Endothelial cell of umbilical vein (primary cell): ENCODE measurements at regions not wholly inside any gene's neighbourhood (a gene's known extent, or its start where the extent isn't known, plus 50 kb on each side); places are given as distances from the start of the nearest gene placed in this dataset.
A peak's percentile ranks its signal among the peaks of the same experiment; 100 is the strongest.

Experiments used
- BruUV-seq: library from RNA; stranded (reverse); fragments of 400-500 nt; replicated peaks from 2 replicates; lab custom pipeline; 2021; lab: Mats Ljungman, UMichigan
- CTCF ChIA-PET: fragments of 300-600, 350-600 bp; sonication (Branson Sonifier 250); formaldehyde crosslinking; loops from one replicate; lab custom pipeline; 2021; ENCODE audit warnings: antibody characterized with exemption, inconsistent platforms; lab: Charles Lee
- POLR2A ChIA-PET: fragments of 300-600, 350-600 bp; sonication (Branson Sonifier 250); formaldehyde crosslinking; loops from one replicate; lab custom pipeline; 2021; ENCODE audit warnings: antibody characterized with exemption, inconsistent platforms; lab: Charles Lee
- DNase-seq: peaks from one replicate; pipeline ENCODE4 v3.0.0-alpha.2; 2011; ENCODE audit warnings: low read depth, low spot score
- FAIRE-seq: peaks from 2 replicates; lab custom pipeline; 2011; peaks lifted over from hg19 to GRCh38; lab: Jason Lieb, UNC
- H2AFZ ChIP-seq: 2 replicates; pipeline ENCODE4 v1.6.0; 2012; ENCODE audit warnings: low read depth, low read length, control low read depth, inconsistent platforms
- H3K27ac ChIP-seq: 2 replicates; pipeline ENCODE4 v1.5.1; 2011; ENCODE audit warnings: low read depth, mild to moderate bottlenecking, control low read depth, low read length, moderate library complexity; ENCODE audit not compliant: insufficient read depth
- H3K27me3 ChIP-seq, 2 experiments: 2 replicates each; pipeline versions ENCODE4 v1.6.0 to v1.6.1; 2011; ENCODE audit warnings: low read length in 2 of 2, mixed read lengths in 1 of 2; ENCODE audit not compliant: control insufficient read depth in 2 of 2, insufficient read depth in 2 of 2
- H3K36me3 ChIP-seq, 2 experiments: 2 replicates in 1 of 2; 3 replicates in 1 of 2; pipeline ENCODE4 v1.5.1; 2011; ENCODE audit warnings: low read length in 2 of 2, mild to moderate bottlenecking in 1 of 2, moderate library complexity in 1 of 2; ENCODE audit not compliant: control insufficient read depth in 2 of 2, insufficient read depth in 2 of 2; ENCODE audit errors: extremely low read depth in 1 of 2
- H3K4me1 ChIP-seq: 3 replicates; pipeline ENCODE4 v1.5.1; 2011; ENCODE audit warnings: mild to moderate bottlenecking, low read length; ENCODE audit not compliant: control insufficient read depth, insufficient read depth; ENCODE audit errors: extremely low read depth
- H3K4me2 ChIP-seq: 2 replicates; pipeline ENCODE4 v1.6.1; 2011; ENCODE audit warnings: low read length, control low read depth, mixed read lengths; ENCODE audit not compliant: insufficient read depth
- H3K4me3 ChIP-seq, 3 experiments: fragments of 200-600 bp in 1 of 3; sonication (generic), shearing (Covaris generic) in 1 of 3; replicated peaks in 1 of 3; 2 replicates each; pipeline ENCODE4 v1.5.1; 2011 to 2016; ENCODE audit warnings: control low read depth in 3 of 3, low read length in 3 of 3, mild to moderate bottlenecking in 2 of 3, inconsistent platforms in 1 of 3, low read depth in 1 of 3, moderate library complexity in 1 of 3; ENCODE audit not compliant: insufficient read depth in 1 of 3
- H3K79me2 ChIP-seq: 2 replicates; pipeline ENCODE4 v1.6.0; 2012; ENCODE audit warnings: low read length, inconsistent platforms; ENCODE audit not compliant: control insufficient read depth, insufficient read depth
- H3K9ac ChIP-seq: replicated peaks from 2 replicates; pipeline ENCODE3; 2011; ENCODE audit warnings: low read length, control low read depth; ENCODE audit not compliant: insufficient read depth; ENCODE audit errors: extremely low read depth
- H3K9me1 ChIP-seq: replicated peaks from 3 replicates; pipeline ENCODE4 v1.6.0; 2011; ENCODE audit warnings: mild to moderate bottlenecking, low read length; ENCODE audit not compliant: control insufficient read depth, insufficient read depth; ENCODE audit errors: extremely low read depth
- H3K9me3 ChIP-seq: replicated peaks from 2 replicates; pipeline ENCODE4 v1.5.1; 2012; ENCODE audit warnings: low read length, inconsistent platforms; ENCODE audit not compliant: control insufficient read depth, insufficient read depth
- H4K20me1 ChIP-seq: replicated peaks from 2 replicates; pipeline ENCODE3; 2011; ENCODE audit warnings: mild to moderate bottlenecking, low read length; ENCODE audit not compliant: control insufficient read depth, insufficient read depth; ENCODE audit errors: extremely low read depth
- CTCF ChIP-seq, 2 donors: IDR thresholded peaks; 1 replicate in 1 of 2; 2 replicates in 1 of 2; pipeline ENCODE4 v1.5.1; 2011; ENCODE audit warnings: low read length in 2 of 2, mild to moderate bottlenecking in 2 of 2, moderate library complexity in 2 of 2, control low read depth in 1 of 2, inconsistent platforms in 1 of 2, low read depth in 1 of 2; ENCODE audit not compliant: insufficient read depth in 1 of 2; ENCODE audit errors: extremely low read depth in 1 of 2
- FOS ChIP-seq: IDR thresholded peaks from 2 replicates; pipeline ENCODE4 v1.6.1; 2011; ENCODE audit warnings: mild to moderate bottlenecking, low read length, moderate library complexity, borderline replicate concordance; ENCODE audit not compliant: insufficient read depth
- GATA2 ChIP-seq: IDR thresholded peaks from 2 replicates; pipeline ENCODE4 v1.7.0; 2011; ENCODE audit warnings: low read depth, mild to moderate bottlenecking, moderate library complexity, mixed read lengths, low read length; ENCODE audit not compliant: insufficient read length, insufficient read depth
- JUN ChIP-seq: IDR thresholded peaks from 2 replicates; pipeline ENCODE4 v1.6.1; 2011; ENCODE audit warnings: borderline replicate concordance, low read depth; ENCODE audit not compliant: insufficient read length, insufficient read depth
- POLR2A ChIP-seq: IDR thresholded peaks from 2 replicates; pipeline ENCODE4 v1.6.1; 2012; ENCODE audit warnings: low read depth, mild to moderate bottlenecking, control low read depth, low read length
- dilution Hi-C: fragments of 300-500 bp; cut with MboI; formaldehyde crosslinking; loops from one replicate; pipeline ENCODE4 v1.15.0; 2019; ENCODE audit warnings: low sequenced_read_pairs; ENCODE audit not compliant: extremely low pct_ligation_motif_present
- intact Hi-C: fragments of 100-400 bp; cut with micrococcal nuclease; formaldehyde crosslinking; loops from one replicate; pipeline ENCODE4 v1.10.0; 2022

- no TSS peak for BruUV-seq
- Histone ChIP-seq H3K4me2 (no peak overlapping the region), H3K4me3 (no peak overlapping the region), H3K27me3 (no peaks in the 10 kb centered on the region), H3K9me3 (no peaks in the 10 kb centered on the region), H3K79me2 (no peaks in the 10 kb centered on the region), H4K20me1 (no peaks in the 10 kb centered on the region), H3K4me1 (no peaks in the 10 kb centered on the region), H3K36me3 (no peaks in the 10 kb centered on the region), H3K27ac (no peak overlapping the region), H3K9me1 (no peaks in the 10 kb centered on the region), H3K9ac (no peak overlapping the region), H2AFZ (no peak overlapping the region)
- CTCF ChIA-PET, result no interaction called here
- TF ChIP-seq POLR2A, result no peak
- no peak for TF ChIP-seq GATA2
- FAIRE-seq (no peak), DNase-seq (no peak)
- POLR2A ChIA-PET, result no interaction called here
- intact Hi-C loops, result no loop called here
- dilution Hi-C loops, result no loop called here
Measured at GRCh38 chr7:53500076-53500475, 464.6 kb downstream of the POM121L12 start.

- dilution Hi-C loops, result no loop called here
- Histone ChIP-seq H3K9ac (no peak overlapping the region), H3K27me3 (no peaks in the 10 kb centered on the region), H3K4me2 (no peak overlapping the region), H3K36me3 (no peaks in the 10 kb centered on the region), H3K27ac (no peak overlapping the region), H3K79me2 (no peaks in the 10 kb centered on the region), H4K20me1 (no peaks in the 10 kb centered on the region), H3K4me1 (no peaks in the 10 kb centered on the region), H3K4me3 (no peak overlapping the region), H3K9me1 (no peaks in the 10 kb centered on the region), H2AFZ (no peak overlapping the region), H3K9me3 (no peaks in the 10 kb centered on the region)
- POLR2A ChIA-PET, result no interaction called here
- no TSS peak for BruUV-seq
- CTCF ChIA-PET, result no interaction called here
- no peak for TF ChIP-seq FOS
- no peak for TF ChIP-seq CTCF (IDR thresholded peaks at IDR 0.05; ENCODE audit: extremely low read depth in 1 of 2, insufficient read depth in 1 of 2, low read depth in 1 of 2, low read length in 2 of 2)
- peak; percentile 7 for TF ChIP-seq JUN
- no peak for TF ChIP-seq POLR2A
- FAIRE-seq, result no peak
- intact Hi-C loops, result no loop called here
- DNase-seq, result no peak
Measured at GRCh38 chr7:53504914-53505313, 469.5 kb downstream of the POM121L12 start.
